ENCODE measurements at regions not wholly inside any gene's neighbourhood (a gene's known extent, or its start where the extent isn't known, plus 50 kb on each side); places are given as distances from the start of the nearest gene placed in this dataset.
"Not testable (repeated sequence)": the region's sequence is repeated elsewhere in the genome, so short reads cannot be mapped to it uniquely, and the experiment has no call there.

GRCh38 chr5:2001300-2001699 is 118.6 kb upstream of the IRX4 start:
- no peak for DNase-seq

DNA sequence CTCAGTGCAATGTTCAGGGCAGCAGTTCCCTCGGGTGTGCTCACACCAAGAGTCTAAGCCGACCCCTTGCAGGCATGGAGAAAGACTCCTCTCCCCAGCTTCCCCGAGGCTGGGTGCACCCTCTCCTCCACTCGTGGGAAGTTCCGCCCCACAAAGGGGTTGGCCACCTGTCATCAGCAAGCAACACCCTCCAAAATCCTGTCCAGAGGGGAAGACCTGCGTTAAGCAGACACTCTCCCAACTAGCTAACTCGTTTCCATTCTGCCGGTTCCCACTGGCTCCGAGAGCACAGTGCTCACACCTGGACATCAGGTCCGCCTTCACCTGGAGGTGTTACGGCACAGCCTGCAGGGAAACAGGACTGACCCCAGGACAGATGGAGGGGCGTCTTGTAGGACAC is 117.9 kb upstream of the IRX4 start:
- no peak for DNase-seq

DNA sequence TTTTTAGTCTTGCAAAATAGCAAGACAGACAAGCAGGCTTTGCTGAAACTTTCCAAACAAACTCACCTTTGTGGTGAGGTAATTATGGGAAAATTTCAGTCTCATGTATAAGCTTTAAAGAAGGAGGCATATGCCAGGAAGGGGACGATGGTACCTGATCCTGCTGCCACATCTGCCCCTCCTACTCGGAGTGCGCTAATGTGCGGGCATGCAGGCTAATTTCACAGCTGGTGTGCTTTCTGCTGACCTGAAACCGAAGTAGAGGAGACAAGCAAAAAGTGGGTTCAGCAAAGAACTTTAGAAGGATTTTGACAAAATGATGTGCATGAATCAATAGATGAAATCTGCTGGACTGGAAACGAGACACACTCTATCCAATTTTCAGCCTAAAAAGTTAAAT is 117.1 kb upstream of the IRX4 start:
- no peak for DNase-seq

DNA sequence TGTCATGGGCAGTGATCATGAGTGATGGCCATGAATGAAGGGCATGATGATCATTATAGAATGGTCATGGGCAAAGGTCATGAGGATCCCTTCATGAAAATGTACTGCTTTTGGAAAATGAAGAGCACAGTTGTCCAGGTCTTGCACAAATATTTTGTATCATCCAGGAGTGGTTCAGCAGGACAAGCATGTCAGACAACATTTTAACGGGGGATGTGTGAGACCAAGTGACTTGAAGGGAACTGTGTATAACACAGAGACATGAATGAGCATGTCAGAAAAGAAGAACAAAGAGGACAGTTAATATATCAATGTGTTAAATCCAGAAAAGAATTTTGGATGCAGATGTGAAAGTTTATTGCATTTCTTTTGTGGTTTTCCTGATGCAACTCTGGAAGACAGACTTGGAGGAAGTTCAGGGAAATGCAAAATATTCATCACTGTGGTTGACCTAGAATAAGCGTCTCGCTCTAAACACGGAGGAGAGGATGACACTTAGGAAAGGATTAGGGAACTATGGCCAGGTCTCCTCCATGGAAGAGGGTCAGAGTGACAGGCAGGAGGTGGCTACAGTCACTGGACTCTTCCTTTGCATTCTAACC is 116.1 kb upstream of the IRX4 start:
- DNase-seq = no peak

DNA sequence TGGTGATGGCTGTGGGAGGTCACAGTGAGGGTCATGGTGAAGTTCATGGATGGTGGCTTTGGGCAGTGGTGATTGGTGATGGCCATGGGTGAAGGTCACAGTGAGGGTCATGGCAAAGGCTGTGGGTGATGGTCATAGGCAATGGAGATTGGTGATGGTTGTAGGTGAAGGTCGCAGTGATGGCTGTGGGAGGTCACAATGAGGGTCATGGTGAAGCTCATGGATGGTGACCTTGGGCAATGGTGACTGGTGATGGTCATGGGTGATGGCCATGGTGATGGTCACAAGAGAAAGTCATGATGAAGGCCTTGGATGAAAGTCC is 115.6 kb upstream of the IRX4 start:
- DNase-seq = no peak

GRCh38 chr5:1997640-1998347 is 115.1 kb upstream of the IRX4 start:
- DNase-seq = no peak

GRCh38 chr5:1995491-1995890 is 112.8 kb upstream of the IRX4 start:
- no peak for DNase-seq

- no peak for DNase-seq
These were observed 104.7 kb upstream of the IRX4 start for GRCh38 chr5:1987471-1987870.

GRCh38 chr5:1985781-1986180 is 103.1 kb upstream of the IRX4 start:
- DNase-seq = no peak

DNA sequence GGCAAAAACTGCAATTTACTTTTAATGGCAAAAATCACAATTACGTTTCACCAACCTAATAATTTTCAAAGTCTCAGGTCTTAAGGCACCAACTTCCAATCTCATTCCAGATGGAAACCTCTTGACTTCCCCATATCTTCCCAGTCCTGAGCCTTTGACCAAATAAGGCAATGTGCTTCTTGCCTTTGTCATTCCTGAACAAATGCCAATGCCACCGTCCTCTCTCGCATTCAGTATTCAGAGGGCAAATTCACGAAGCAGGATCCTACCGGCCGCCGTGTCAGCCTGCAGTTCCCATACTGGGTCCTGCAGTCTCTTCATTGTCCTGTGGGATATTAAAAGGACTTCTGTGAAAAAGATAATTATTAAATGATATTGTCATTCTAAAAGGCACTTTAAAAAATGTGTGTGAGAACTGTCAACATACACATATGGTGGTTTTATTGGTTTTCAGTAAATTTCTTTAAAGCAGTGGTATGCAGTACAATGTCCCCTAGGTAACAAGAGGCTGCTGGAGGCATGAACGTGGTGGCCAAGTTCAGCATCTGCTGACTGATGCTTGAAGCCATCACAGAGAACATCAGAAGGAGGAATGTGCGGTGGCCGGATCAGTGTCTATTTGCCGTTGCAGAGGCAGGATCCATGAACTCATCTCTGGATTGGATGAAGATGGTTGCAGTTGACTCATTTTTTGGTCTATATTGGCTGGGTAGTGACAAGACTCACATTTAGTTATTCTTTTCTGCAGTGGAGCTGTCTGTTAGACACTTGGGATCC is 101.4 kb upstream of the IRX4 start:
- DNase-seq = no peak

DNA sequence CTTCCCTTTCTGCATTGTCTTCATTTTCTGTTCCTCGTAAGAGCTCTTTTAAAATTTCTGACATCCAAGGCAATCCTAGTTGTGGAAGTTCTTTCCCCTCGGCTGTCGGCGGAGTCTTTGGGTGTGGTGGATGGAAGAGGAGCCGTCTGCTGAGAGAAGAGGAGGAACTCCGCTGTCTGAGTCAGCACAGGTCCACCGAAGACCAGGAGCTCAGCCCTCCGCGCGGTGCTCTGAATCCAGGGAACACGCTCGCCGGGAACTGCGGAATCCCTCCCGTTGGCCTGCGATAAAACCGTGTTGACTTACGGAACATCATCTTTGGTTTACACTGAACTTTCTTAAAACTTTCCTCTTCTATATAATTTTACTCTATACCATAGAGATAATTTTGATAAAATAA is 100.7 kb upstream of the IRX4 start:
- DNase-seq = no peak

GRCh38 chr5:1982561-1982960 is 99.8 kb upstream of the IRX4 start:
- DNase-seq = not testable (repeated sequence)

DNA sequence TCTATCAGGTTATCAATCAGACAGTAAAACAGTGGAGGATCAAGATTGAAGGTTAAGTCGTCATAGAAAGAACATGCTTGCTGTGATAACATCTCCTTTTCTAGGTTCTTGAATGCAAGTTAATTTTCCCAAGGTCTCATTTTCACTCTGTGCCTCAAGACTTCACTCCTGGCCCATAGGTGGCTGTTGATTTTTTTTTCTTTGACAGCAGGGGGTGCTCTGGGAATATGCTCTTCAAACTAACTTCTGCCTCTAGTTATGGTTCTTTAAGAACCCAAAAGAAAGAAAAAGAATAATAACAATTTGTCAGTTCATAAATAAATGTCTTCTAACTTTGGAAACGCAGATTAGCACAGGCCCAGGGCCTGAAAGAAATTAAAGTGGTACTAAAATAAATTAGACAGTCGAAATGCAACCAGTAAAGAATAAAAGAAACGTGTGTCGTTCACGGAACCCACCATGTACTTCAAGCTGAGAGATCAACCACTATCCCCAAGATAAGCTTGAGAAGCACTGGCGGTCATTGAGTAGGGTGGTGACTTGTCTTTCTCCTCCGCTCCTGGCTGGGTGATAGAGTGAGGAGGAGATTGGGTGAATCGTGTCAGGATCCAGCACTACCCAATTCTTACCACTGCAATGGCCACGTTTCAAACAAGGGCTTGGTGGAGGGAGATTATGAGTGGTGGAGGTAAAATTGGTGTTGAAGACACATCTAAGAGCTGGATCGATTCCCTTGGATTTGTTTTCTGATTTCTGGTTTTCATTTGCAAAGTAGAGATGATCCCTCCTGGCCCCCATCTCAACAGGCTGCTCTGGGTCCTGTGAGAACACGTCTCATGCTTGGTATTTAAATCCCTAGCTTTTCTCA is 93.4 kb upstream of the IRX4 start:
- DNase-seq = no peak

- no peak for DNase-seq
These were observed 92.6 kb upstream of the IRX4 start for GRCh38 chr5:1975406-1975715.

DNA sequence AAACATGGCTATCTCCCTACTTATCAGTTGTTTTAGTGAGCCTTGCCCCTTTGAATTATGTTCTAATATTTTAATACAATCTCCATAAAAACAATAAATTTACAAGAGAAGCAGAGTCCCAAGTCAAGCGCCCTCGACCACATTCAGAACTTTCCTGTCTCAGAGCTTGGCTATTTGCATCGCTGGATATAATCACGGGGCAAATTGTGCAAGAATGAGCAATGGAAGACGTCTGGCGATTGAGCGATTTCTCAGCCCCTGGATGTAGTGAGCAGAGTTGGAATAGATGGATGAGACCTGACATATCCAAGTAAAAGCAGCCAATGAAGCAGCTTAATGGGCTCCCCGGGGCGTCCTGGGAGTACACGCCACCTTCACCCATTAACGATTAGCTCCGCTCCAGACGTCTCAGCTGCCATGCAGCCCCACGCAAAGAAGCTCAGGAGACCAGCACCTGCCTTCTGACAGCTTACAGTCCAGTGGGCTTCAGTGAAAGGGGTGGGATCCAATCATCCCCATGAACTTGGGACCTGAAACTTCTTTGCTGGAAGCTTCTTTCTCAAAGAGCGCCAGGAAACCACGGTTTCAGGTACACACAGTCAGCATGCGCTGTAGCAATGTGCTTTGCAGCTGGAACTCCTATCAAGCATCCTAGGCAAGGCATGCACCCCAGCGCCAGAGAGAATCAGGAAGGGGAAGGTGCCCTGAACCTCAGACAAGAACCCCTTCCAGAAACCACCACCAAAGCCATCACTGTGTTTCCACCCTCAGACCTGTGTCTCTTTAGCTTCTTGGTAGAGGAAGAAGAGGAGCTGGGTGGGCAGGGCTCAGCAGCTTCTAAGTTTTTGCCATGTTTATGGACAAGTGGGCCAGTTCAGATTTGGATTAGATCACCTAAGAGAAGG is 92.0 kb upstream of the IRX4 start:
- DNase-seq = no peak

DNA sequence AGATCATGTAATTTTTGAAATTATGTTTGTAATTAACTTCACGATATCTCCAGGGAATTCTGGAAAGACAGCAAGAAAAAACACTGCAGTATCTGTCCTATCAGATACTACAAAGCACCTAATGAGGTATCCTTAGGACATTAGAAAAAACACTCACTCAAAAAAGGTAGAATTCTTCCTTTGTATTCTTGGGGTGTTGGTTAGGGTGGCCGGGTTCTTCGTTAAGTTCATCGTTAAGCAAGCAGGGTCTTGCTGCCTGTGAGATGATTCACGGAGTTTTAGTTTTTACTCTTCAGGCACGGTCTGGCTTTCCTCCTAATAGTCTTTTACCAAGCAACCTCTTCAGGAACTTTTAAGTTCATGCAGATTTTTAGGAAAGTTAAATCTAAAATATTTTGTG is 91.4 kb upstream of the IRX4 start:
- no peak for DNase-seq

DNA sequence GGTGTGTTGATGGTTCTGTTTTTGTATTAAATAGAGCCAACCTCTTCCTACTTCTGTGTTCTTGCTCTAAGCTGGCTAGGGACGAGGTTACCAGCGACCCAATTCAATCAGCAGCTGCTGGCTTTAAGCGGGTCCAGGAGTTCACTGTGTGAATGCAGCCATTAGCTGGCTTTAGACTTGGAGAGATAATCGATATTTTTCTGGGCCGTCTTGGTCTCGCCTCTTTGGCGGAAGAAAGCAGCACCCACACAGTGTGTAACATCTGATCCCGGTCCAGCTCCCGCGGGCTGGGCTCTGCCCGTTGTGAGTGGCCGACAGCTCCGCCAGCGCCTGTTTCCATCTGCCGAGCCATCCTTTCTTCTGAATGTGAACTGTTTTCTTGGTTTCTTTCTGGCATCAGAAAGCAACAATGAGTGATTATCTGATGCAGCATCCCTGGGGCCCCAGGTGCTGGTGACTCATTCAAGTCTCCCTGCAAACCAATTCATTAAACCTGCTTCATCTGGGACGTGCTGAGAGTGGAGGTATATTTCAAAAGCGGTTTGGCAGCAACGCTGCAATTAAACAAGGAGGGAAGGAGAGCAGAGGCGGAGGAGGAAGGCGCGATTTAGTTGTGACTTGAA is 90.8 kb upstream of the IRX4 start:
- no peak for DNase-seq

- DNase-seq = no peak
These were observed 89.2 kb upstream of the IRX4 start for GRCh38 chr5:1971944-1972343.

- no peak for DNase-seq
These were observed 85.0 kb upstream of the IRX4 start for GRCh38 chr5:1967736-1968135.

GRCh38 chr5:1966461-1966860 is 83.7 kb upstream of the IRX4 start:
- no peak for DNase-seq

DNA sequence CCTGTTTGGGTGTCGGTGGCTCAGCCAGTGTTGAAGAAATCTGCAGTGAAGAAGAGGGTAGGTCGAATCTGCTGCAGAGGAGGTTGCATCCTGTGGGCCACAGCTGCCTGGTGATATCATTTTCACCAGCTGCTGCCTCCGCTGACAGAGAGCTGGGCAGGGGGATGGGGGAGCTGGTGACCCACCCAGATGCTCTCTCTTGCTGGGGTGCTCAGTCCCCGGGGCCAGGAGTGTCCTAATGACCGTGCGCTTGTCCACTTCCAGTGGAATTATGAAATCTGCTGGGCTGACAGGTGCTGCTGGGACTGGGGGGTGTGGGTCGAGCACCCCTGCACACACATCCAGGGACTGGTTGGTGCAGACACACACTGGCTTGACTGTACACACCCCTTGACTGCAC is 83.2 kb upstream of the IRX4 start:
- DNase-seq = no peak

DNA sequence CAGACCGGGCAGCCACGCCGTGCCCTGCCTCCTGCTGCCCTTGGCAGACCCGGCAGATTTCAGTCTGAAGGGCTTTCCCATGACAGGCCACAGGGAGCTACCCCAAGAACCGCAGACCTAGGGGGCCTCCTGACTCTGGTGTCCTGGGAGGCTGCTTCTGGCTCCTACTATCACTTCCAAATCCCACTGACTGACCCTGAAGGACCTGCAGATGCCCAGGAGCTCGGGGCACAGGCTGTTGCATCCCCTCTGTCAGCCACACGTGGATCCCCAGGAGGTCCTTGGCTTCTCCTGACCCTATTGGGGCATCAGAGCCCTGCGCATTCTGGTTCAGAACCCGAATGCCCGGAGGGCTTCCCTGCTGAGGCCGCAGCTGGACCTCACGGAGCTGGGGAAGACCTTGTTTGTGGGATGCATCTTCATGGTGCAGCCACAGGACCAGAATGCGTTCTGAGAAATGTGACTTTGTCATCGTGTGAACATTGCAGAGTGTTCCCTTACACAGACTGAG is 81.3 kb upstream of the IRX4 start:
- no peak for DNase-seq

Measured in CD4-positive, alpha-beta T cell treated with Interleukin-1 beta for 1 hour (primary cell).